IMR-90 (cell line): ENCODE measurements at regions not wholly inside any gene's neighbourhood (a gene's known extent, or its start where the extent isn't known, plus 50 kb on each side); places are given as distances from the start of the nearest gene placed in this dataset.

Source experiments
- ATAC-seq: fragments of 200-7000 bp; cut with Tn5 transposase; 2 replicates; pipeline ENCODE4 v1.9.1; 2020; ENCODE audit warnings: low read depth, mild to moderate bottlenecking, moderate library complexity
- BruUV-seq: library from RNA; stranded (reverse); fragments of 400-500 nt; replicated peaks from 2 replicates; lab custom pipeline; 2021; lab: Mats Ljungman, UMichigan
- CTCF ChIA-PET: fragments of 300-600 bp; formaldehyde crosslinking; extraction: SDS; loops from one replicate; lab custom pipeline; 2021; ENCODE audit warnings: antibody characterized with exemption; lab: Yijun Ruan, JAX
- POLR2A ChIA-PET: fragments of 300-600 bp; sonication (Branson Sonifier 250); formaldehyde crosslinking; loops from one replicate; lab custom pipeline; 2022; ENCODE audit warnings: antibody characterized with exemption; ENCODE audit not compliant: unreplicated experiment; lab: Charles Lee
- DNase-seq: peaks from one replicate; pipeline ENCODE4 v3.0.0; 2013
- H2AFZ ChIP-seq: replicated peaks from 2 replicates; pipeline ENCODE3; 2013; ENCODE audit warnings: low read length, mild to moderate bottlenecking; ENCODE audit not compliant: poor library complexity
- H2AK5ac ChIP-seq: 2 replicates; pipeline ENCODE4 v1.6.1; 2013; ENCODE audit warnings: low read depth, low read length, inconsistent platforms
- H2AK9ac ChIP-seq: replicated peaks from 2 replicates; pipeline ENCODE3; 2013; ENCODE audit warnings: mild to moderate bottlenecking, low read depth, low read length, moderate library complexity; ENCODE audit not compliant: poor library complexity
- H2BK120ac ChIP-seq: 2 replicates; pipeline ENCODE4 v1.6.1; 2013; ENCODE audit warnings: low read depth, low read length, inconsistent platforms
- H2BK15ac ChIP-seq: 3 replicates; pipeline ENCODE4 v1.6.1; 2013; ENCODE audit warnings: low read depth, low read length, inconsistent platforms
- H2BK20ac ChIP-seq: 2 replicates; pipeline ENCODE4 v1.6.1; 2013; ENCODE audit warnings: low read depth, mild to moderate bottlenecking, inconsistent platforms, low read length, moderate library complexity
- H2BK5ac ChIP-seq: 2 replicates; pipeline ENCODE4 v1.6.1; 2013; ENCODE audit warnings: mild to moderate bottlenecking, low read depth, low read length, inconsistent platforms; ENCODE audit not compliant: poor library complexity, severe bottlenecking
- H3K14ac ChIP-seq: replicated peaks from 2 replicates; pipeline ENCODE4 v1.6.1; 2013; ENCODE audit warnings: low read depth, low read length, inconsistent platforms
- H3K18ac ChIP-seq: 2 replicates; pipeline ENCODE4 v1.6.1; 2013; ENCODE audit warnings: low read depth, low read length, control low read depth
- H3K23ac ChIP-seq: 2 replicates; pipeline ENCODE4 v1.6.1; 2013; ENCODE audit warnings: low read depth, low read length, inconsistent platforms
- H3K27ac ChIP-seq: 2 replicates; pipeline ENCODE4 v1.5.1; 2013; ENCODE audit warnings: mild to moderate bottlenecking, control low read depth, low read length; ENCODE audit not compliant: insufficient read depth
- H3K27me3 ChIP-seq: 2 replicates; pipeline ENCODE4 v1.6.1; 2013; ENCODE audit warnings: low read length; ENCODE audit not compliant: control insufficient read depth, insufficient read depth
- H3K36me3 ChIP-seq: 2 replicates; pipeline ENCODE4 v1.6.1; 2013; ENCODE audit warnings: low read length, mixed read lengths; ENCODE audit not compliant: control insufficient read depth, insufficient read depth
- H3K4ac ChIP-seq: 2 replicates; pipeline ENCODE4 v1.6.1; 2013; ENCODE audit warnings: low read depth, low read length, inconsistent platforms
- H3K4me1 ChIP-seq: 2 replicates; pipeline ENCODE4 v1.6.1; 2013; ENCODE audit warnings: low read length, mixed read lengths; ENCODE audit not compliant: control insufficient read depth, insufficient read depth
- H3K4me2 ChIP-seq: 2 replicates; pipeline ENCODE4 v1.6.1; 2013; ENCODE audit warnings: low read depth, mild to moderate bottlenecking, control low read depth, low read length, moderate library complexity
- H3K4me3 ChIP-seq: 2 replicates; pipeline ENCODE4 v1.5.1; 2013; ENCODE audit warnings: low read depth, mild to moderate bottlenecking, control low read depth, low read length, moderate library complexity; ENCODE audit not compliant: insufficient read depth
- H3K56ac ChIP-seq: 2 replicates; pipeline ENCODE4 v1.6.1; 2013; ENCODE audit warnings: low read length, inconsistent platforms; ENCODE audit not compliant: insufficient read depth; ENCODE audit errors: extremely low read depth
- H3K79me1 ChIP-seq, 2 experiments: 2 replicates each; pipeline ENCODE4 v1.6.1; 2013; ENCODE audit warnings: low read length in 2 of 2, inconsistent platforms in 1 of 2, low read depth in 1 of 2
- H3K9ac ChIP-seq: 2 replicates; pipeline ENCODE4 v1.6.1; 2013; ENCODE audit warnings: low read depth, low read length, control low read depth
- H3K9me1 ChIP-seq: 2 replicates; pipeline ENCODE4 v1.6.1; 2013; ENCODE audit warnings: low read length, inconsistent platforms; ENCODE audit not compliant: insufficient read depth
- H3K9me3 ChIP-seq: 2 replicates; pipeline ENCODE4 v1.6.1; 2013; ENCODE audit warnings: low read length; ENCODE audit not compliant: control insufficient read depth, insufficient read depth
- H4K20me1 ChIP-seq: 2 replicates; pipeline ENCODE4 v1.6.1; 2013; ENCODE audit warnings: low read length, inconsistent platforms; ENCODE audit not compliant: insufficient read depth
- H4K5ac ChIP-seq: 2 replicates; pipeline ENCODE4 v1.6.1; 2013; ENCODE audit warnings: mild to moderate bottlenecking, low read depth, low read length, control low read depth
- H4K8ac ChIP-seq, 2 experiments: 2 replicates each; pipeline ENCODE4 v1.6.1; 2013; ENCODE audit warnings: low read depth in 2 of 2, low read length in 2 of 2, control low read depth in 1 of 2, inconsistent platforms in 1 of 2
- H4K91ac ChIP-seq: 2 replicates; pipeline ENCODE4 v1.6.1; 2013; ENCODE audit warnings: low read depth, low read length, inconsistent platforms; ENCODE audit not compliant: insufficient read depth
- BHLHE40 ChIP-seq: fragments of 150-350 bp; IDR thresholded peaks from 2 replicates; pipeline ENCODE4 v1.6.1; 2016; ENCODE audit warnings: mild to moderate bottlenecking, low read depth, low read length
- CEBPB ChIP-seq: IDR thresholded peaks from 2 replicates; pipeline ENCODE4 v1.6.1; 2012; ENCODE audit warnings: low read depth, low read length, improper control_type of control experiment
- ELK1 ChIP-seq: fragments of 150-350 bp; IDR thresholded peaks from 2 replicates; pipeline ENCODE4 v1.6.1; 2016; ENCODE audit warnings: low read depth, mild to moderate bottlenecking, low read length, moderate library complexity, borderline replicate concordance
- MAZ ChIP-seq: IDR thresholded peaks from 2 replicates; pipeline ENCODE4 v1.6.1; 2012; ENCODE audit warnings: low read depth, mild to moderate bottlenecking, low read length, improper control_type of control experiment, moderate library complexity, borderline replicate concordance
- MXI1 ChIP-seq: IDR thresholded peaks from 2 replicates; pipeline ENCODE4 v1.6.1; 2012; ENCODE audit warnings: low read depth, mild to moderate bottlenecking, low read length, moderate library complexity, borderline replicate concordance
- RAD21 ChIP-seq: IDR thresholded peaks from 2 replicates; pipeline ENCODE4 v1.6.1; 2012; ENCODE audit warnings: low read length, improper control_type of control experiment
- WGBS, 2 experiments: methylation state at CpG; one replicate each; pipeline versions ENCODE4 v1.1.5 to v1.1.7; 2013; ENCODE audit warnings: missing lambda C conversion rate in 2 of 2; ENCODE audit not compliant: insufficient read length in 1 of 2; ENCODE audit errors: extremely low coverage in 2 of 2; 5-methylcytosine and 5-hydroxymethylcytosine counted together
- dilution Hi-C: fragments of 300-500 bp; cut with HindIII; formaldehyde crosslinking; loops from one replicate; pipeline ENCODE4 v1.14.3; 2018; ENCODE audit warnings: low sequenced_read_pairs; ENCODE audit not compliant: unreplicated experiment
- in situ Hi-C: fragments of 300-500 bp; cut with MboI; formaldehyde crosslinking; loops from 3 replicates; pipeline ENCODE4 v1.14.3; 2019; ENCODE audit warnings: low sequenced_read_pairs, inconsistent platforms, mixed read lengths
- intact Hi-C: fragments of 100-400 bp; cut with micrococcal nuclease; formaldehyde crosslinking; loops from 2 replicates; pipeline ENCODE4 v1.10.0; 2022

GRCh38 chr14:61120576-61120975, 139.5 kb downstream of the SLC38A6 start:
- ChIA-PET POLR2A (interaction anchor here (0.6 kb wide), 1 partner anchor 53 kb away, joined by 3 read pairs; no protein-coding TSS in a partner anchor), CTCF (no interaction called here)
- no peak overlapping the region for H3K4me2 ChIP-seq
- in situ Hi-C loops (no loop called here), dilution Hi-C loops (no loop called here), intact Hi-C loops (no loop called here)
- WGBS, 2 experiments, result 95% methylated on average over 4 of the region's 8 CpGs; no CpG with 5 or more reads in 1 of the 2 experiments
- DNase-seq, result no peak
- H2AFZ ChIP-seq, result no peak overlapping the region
- H3K14ac ChIP-seq, result peak overlapping the region; percentile 50; the same call in 1 of the 2 replicates
- H3K79me1 ChIP-seq, result no peaks in the 10 kb centered on the region
- H3K4ac ChIP-seq, result peak overlapping the region; percentile 51
- H3K56ac ChIP-seq, result no peak overlapping the region
- H3K4me1 ChIP-seq, result peaks cover 10% of the 10 kb centered on the region
- H4K5ac ChIP-seq, result no peak overlapping the region
- 0 out of 2 replicates have a peak overlapping the region, but pooled peaks have one; percentile 33 for H4K91ac ChIP-seq
- no peak overlapping the region; the same call in 1 of the 2 replicates for H3K27ac ChIP-seq
- ATAC-seq, result no peak
- 0 out of 2 replicates have a peak overlapping the region, but pooled peaks have one; percentile 66 for H2AK5ac ChIP-seq
- H2BK120ac ChIP-seq, result peak overlapping the region; percentile 36; the same call in 1 of the 2 replicates
- H3K9me3 ChIP-seq, result peaks cover 5% of the 10 kb centered on the region; the same call in 1 of the 2 replicates
- H3K36me3 ChIP-seq, result no peaks in the 10 kb centered on the region
- TF ChIP-seq CEBPB (no peak), MAZ (no peak), RAD21 (no peak), BHLHE40 (no peak), ELK1 (no peak), MXI1 (no peak)
- BruUV-seq, result no TSS peak
- H4K20me1 ChIP-seq, result no peaks in the 10 kb centered on the region
- no peak overlapping the region for H2AK9ac ChIP-seq
- H3K9me1 ChIP-seq, result peaks cover 2% of the 10 kb centered on the region; the same call in 1 of the 2 replicates
- no peak overlapping the region for H2BK5ac ChIP-seq
- no peak overlapping the region for H2BK20ac ChIP-seq
- H2BK15ac ChIP-seq, result peak overlapping the region; percentile 49; the same call in 2 of the 3 replicates
- no peak overlapping the region for H3K4me3 ChIP-seq
- no peak overlapping the region for H3K9ac ChIP-seq
- H3K18ac ChIP-seq, result peak overlapping the region; percentile 12; the same call in 1 of the 2 replicates
- H3K23ac ChIP-seq, result no peak overlapping the region
- H4K8ac ChIP-seq, result peak overlapping the region in 1 of 2 experiments; percentile 61; a peak in 2 of 4 replicates
- no peaks in the 10 kb centered on the region for H3K27me3 ChIP-seq
